Activated CD4-positive, alpha-beta T cell treated with anti-CD3 and anti-CD28 coated beads, Interleukin-2, amount 50 U/mL, for 16 hours (primary cell): ENCODE measurements at regions not wholly inside any gene's neighbourhood (a gene's known extent, or its start where the extent isn't known, plus 50 kb on each side); places are given as distances from the start of the nearest gene placed in this dataset.

Experiments
- DNase-seq: peaks from one replicate; pipeline ENCODE4 v3.0.0-alpha.2; 2020

DNA sequence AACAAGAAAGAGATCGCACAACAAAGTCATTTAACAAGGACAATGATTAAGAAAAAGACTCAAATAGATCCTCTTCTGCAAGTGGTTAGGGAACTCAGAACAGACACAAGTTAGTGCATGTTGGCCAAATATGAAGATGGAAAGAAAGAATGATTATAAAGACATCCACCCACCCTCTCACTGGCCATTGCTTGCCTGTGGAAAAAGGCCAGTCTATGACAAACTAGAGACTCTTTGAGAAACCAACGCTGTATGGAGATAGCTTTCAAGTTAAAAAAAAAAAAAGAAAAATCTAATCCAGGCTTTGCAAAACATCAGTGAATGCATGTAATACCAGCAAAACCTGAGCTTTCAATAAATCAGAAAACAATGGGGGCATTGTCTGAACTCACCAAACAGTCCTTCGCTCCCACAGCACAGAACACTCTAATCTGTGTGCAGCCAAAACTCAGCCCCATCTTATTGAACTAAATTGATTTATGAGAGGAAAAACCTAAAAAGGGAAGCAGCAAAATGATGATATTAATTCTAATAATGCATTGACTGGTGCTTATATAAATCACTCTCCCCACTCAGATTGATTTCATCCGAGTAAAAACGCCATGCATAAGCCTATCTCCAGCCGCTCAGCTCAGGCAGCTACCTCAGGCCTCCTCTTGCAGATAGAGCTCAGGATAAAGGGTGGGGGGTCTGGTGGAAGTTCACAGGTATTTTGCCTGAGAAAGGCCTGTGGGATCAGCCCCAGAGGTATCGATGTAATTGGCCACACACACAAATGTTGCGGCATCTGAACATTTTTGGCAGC, 547.1 kb downstream of the CCDC171 start:
- DNase-seq: no peak

- no peak for DNase-seq
These were observed 547.8 kb downstream of the CCDC171 start for GRCh38 chr9:16100537-16101091.

DNA sequence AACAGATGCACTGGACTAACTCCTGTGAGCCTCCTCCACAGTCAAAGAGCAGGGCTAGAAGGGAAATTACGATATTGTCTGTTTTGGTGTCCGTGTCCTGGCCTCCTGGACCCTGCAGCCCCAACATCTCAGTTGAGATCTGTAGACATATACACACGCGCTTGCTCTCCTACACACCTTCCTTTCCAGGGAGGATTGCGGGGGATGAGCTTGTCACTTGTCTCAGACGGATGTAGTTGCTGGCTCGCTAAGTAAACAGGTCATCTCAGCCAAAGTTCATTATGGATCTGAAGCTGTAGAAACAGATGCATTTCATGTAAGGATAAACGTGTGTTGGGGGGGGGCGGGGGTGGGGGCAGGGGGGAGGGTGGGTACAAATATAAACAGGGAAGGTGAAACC, 549.3 kb downstream of the CCDC171 start:
- DNase-seq: no peak

DNA sequence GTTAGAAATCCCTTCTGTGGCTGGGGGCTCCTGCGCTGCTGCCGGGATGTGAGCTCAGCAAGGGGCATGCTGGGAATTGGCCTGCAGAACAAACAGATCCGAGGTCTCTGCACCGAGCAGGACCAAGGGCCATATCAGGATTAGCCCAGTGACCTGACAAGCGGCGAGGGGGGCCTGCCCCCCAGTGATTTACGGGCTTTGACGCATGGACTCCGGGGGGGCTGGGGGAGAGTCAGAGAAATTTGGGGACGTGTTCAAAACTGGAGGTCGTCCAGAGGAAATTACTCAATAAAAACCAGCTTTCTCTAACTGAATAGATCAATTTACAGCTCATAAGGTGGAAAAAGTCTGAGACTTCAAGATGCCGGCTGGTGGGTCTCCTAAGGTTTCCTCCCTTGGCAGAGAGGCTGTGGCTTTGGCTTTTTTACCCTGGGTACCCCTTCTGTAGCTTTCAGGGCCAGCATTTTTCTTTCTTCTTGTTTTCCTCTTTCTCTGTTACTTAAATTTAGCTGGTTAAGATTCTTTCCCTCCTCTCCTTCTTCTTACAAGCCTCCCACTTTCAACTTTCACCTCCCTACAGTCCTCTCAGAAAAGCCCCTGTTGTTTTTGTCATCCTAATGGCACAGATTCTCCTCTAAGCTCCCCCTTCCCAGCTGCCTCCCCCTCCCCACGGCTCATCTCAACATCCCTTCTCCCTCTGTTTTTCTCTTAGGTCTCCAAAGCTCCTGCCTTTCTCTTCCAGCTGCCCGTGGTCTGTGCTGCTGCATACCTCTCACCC, 551.0 kb downstream of the CCDC171 start:
- DNase-seq: no peak

- no peak for DNase-seq
These were observed 552.6 kb downstream of the CCDC171 start for GRCh38 chr9:16105168-16106020.

DNA sequence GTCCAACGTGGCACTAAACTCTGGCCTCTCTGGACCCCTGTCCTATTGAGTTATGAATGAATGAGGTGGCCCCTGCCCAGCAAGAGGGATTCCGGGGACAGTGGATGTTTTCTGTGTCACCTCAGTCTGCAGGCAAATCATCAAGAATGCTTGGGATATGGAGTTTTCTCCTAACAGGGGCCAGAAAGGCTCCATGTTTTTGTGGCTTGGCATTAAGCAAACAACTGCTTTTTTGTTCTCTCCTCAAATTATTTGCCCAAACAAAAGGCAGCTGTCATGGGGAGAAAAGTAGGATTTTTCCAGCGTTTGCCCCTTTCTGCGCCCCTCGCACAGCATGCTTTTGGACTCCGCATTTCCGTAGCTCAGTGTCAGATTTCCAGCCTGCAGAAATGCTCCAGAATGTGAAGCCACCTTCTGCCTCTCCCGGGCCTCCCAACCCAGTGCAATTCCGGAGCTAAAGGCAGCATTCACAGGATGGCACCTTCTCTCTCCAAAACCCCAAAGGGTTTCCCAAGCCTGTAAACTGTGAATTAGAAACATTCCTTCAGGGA, 553.3 kb downstream of the CCDC171 start:
- DNase-seq: no peak

- DNase-seq: no peak
These were observed 559.3 kb downstream of the CCDC171 start for GRCh38 chr9:16112116-16112515.

DNA sequence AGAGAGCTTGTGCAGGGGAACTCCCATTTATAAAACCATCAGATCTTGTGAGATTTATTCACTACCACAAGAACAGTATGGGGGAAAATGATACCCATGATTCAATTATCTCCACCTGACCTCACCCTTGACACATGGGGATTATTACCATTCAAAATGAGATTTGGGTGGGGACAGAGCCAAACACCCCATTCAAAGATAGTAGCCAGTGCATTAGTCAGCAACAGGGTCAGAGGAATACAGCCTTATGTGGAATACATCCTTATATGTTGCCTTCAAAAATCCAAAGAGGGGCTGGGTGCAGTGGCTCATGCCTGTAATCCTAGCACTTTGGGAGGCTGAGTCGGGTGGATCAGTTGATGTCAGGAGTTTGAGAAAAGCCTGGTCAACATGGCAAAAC, 563.2 kb downstream of the CCDC171 start:
- no peak for DNase-seq

GRCh38 chr9:16118043-16118442, 565.2 kb downstream of the CCDC171 start:
- no peak for DNase-seq

GRCh38 chr9:16119261-16120230, 566.7 kb downstream of the CCDC171 start:
- DNase-seq: no peak

GRCh38 chr9:16120231-16120641, 567.4 kb downstream of the CCDC171 start:
- DNase-seq: no peak

DNA sequence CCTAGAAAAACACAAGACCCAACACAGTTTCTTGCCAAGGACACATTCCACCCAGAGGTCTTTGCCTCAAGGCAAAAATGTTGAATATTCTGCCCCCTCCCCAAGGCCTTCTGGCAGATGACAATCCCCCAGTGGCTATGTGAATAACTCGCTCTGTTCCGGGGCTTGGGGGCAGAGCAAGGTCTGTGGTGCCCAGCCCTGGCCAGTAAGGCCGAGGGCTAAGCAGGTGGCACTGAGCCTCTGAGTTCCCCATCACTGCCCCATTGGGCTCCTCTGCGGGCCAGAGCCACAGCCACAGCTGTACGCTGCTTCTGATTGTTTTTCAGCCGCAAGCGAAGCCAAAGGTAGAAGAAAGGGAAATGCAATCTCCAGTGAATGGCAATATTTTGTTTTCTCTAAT, 567.9 kb downstream of the CCDC171 start:
- DNase-seq: no peak

DNA sequence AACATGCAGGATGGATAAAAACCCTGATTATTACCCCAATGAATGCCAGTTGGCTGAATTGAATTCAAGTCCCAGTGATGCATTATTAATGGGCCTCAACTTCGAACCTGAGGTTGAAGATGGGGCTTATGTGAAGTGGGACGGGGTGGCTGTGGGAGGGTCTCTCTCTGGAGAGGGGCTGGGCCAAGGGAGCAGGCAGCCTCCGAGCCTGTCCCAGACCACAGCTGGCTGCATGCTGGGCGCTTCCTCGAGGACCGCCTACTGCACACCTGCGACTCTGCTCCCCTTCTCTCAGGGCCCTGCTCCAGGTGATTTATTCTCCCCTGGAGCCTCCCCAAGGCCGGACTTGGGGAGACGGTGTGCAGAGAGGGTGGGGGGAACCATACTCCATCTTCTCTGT, 568.3 kb downstream of the CCDC171 start:
- no peak for DNase-seq

DNA sequence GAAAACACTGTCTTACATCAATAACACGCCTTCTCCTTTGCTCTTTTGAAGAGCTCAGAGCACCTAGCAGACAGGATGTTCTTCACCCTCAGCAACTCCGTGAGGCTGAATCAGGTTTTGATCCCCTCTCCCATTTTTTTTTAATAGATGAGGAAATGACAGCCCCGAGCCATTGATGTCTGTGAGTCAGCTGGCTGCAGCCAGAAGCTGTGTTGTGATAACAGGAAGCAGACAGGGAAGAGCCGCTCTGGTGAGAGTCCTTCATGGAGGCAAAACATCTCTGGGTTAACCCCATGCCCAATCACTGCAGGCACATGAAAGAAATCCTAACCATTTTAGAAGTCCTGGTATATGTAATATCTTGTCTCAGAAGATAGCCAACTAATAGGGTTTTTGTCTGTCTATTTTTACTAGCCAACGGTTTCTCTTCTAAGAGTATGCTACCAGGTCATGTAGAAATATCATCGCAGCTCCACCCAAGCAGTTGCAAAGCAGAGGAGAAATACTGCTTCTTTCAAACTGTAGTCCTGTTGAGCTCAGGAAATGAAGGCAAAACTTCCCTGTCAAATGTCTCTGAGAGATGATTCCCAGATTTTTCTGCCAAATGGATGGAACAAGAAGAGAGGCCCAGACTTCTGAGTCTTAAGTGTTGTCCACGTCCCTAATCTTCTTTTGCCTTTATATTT, 568.9 kb downstream of the CCDC171 start:
- no peak for DNase-seq

DNA sequence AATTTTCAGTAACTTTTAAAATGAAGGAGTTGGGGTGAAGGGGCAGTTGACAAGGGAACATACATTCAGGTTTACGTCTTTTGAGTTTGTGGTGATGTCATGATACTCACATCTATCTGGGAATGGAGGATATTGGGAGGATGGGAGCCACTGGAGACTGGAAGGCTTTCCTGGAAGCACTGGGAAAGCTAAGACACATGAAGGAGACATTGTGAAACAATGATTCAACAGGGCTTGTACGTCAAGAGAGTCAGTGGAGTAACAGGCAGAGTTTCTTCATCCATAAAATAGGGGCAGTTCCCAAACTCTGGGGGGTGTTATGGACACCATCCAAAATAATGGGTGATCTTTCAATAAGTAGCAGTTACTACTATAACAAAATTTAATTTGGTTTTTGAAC, 572.8 kb downstream of the CCDC171 start:
- no peak for DNase-seq

- no peak for DNase-seq
These were observed 573.2 kb downstream of the CCDC171 start for GRCh38 chr9:16126042-16126441.

GRCh38 chr9:16128003-16128402, 575.2 kb downstream of the CCDC171 start:
- no peak for DNase-seq

DNA sequence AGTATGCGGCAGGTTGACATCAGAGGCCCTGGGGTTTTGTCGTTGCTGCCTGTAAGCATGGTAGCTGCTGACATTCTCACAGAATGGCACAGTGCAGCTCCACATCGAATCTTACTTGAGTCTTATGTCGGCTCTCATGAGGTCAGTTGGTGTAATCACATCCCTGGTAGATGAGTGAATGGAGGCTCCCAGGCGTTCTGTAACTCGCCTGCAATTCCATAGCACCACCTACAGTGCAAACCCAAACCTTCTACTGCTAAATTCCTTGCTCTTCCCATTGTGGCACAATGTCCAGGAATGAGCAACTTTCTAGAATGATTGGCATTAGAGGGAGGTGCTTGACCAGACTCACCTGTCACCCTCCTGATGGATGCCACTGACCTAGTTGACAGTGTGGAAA, 578.4 kb downstream of the CCDC171 start:
- DNase-seq: no peak

DNA sequence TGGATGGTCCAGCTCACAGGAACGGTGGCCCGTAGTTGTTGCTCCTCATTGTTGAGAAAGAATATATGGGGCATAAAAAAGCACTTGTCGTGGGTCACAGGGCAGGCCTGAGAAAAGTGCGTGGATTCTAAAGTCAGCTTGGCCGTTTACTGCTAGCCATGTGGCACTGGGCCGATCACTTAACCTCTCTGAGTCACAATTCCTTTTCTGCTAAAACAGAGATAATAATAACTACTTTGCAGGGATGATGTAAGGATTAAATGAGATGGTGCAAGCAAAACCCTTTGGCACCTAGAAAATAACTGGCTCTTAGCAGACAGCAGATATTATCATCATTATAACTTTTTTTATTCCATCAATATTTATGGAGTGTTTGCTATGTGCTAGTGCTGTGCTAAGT, 579.7 kb downstream of the CCDC171 start:
- DNase-seq: no peak

GRCh38 chr9:16133032-16133431, 580.2 kb downstream of the CCDC171 start:
- no peak for DNase-seq
